Heart left ventricle (tissue), 16 donors: ENCODE measurements at regions not wholly inside any gene's neighbourhood (a gene's known extent, or its start where the extent isn't known, plus 50 kb on each side); places are given as distances from the start of the nearest gene placed in this dataset.

ENCODE experiments used
- ATAC-seq, 4 donors: fragments of 200-7000 bp; cut with Tn5 transposase; one replicate each; pipeline ENCODE4 v1.9.1; 2020 to 2022; ENCODE audit warnings: moderate library complexity in 4 of 4, mild to moderate bottlenecking in 3 of 4, moderate number of reproducible peaks in 1 of 4
- DNase-seq, 5 donors: peaks; one replicate each; pipeline ENCODE4 v3.0.0-alpha.2; 2020
- H3K27ac ChIP-seq, 12 donors: fragments of 200-600 bp; sonication (generic) in 4 of 12; one replicate each; pipeline versions ENCODE4 v1.5.0 to v1.8.0; 2016 to 2022; ENCODE audit warnings: mild to moderate bottlenecking in 2 of 12
- H3K27me3 ChIP-seq, 9 donors: fragments of 200-600 bp; sonication (generic) in 2 of 9; one replicate each; pipeline versions ENCODE4 v1.5.1 to v1.8.0; 2016 to 2022; ENCODE audit warnings: mild to moderate bottlenecking in 3 of 9
- H3K36me3 ChIP-seq, 9 donors: fragments of 200-600 bp; sonication (generic) in 2 of 9; one replicate each; pipeline versions ENCODE4 v1.5.0 to v1.8.0; 2018 to 2022; ENCODE audit warnings: mild to moderate bottlenecking in 2 of 9
- H3K4me1 ChIP-seq, 12 donors: fragments of 200-600 bp; sonication (generic) in 4 of 12; one replicate each; pipeline versions ENCODE4 v1.5.0 to v1.8.0; 2016 to 2022; ENCODE audit warnings: mild to moderate bottlenecking in 3 of 12
- H3K4me3 ChIP-seq, 12 donors: fragments of 200-600 bp; sonication (generic) in 4 of 12; one replicate each; pipeline versions ENCODE4 v1.5.0 to v1.8.0; 2017 to 2022; ENCODE audit warnings: mild to moderate bottlenecking in 9 of 12, moderate library complexity in 4 of 12
- H3K9me3 ChIP-seq, 12 donors: fragments of 200-600 bp; sonication (generic) in 4 of 12; one replicate each; pipeline versions ENCODE4 v1.5.0 to v1.8.0; 2016 to 2022; ENCODE audit warnings: mild to moderate bottlenecking in 1 of 12
- CTCF ChIP-seq, 12 donors: fragments of 200-600 bp; sonication (generic) in 4 of 12; IDR thresholded peaks; one replicate each; pipeline versions ENCODE4 v1.5.0 to v1.8.0; 2018 to 2022; ENCODE audit warnings: antibody characterized with exemption in 12 of 12, mild to moderate bottlenecking in 5 of 12
- POLR2A ChIP-seq, 2 donors: fragments of 450-650 bp; IDR thresholded peaks; one replicate each; pipeline ENCODE4 v1.6.1; 2017; ENCODE audit warnings: antibody characterized with exemption in 2 of 2, mild to moderate bottlenecking in 2 of 2, moderate library complexity in 2 of 2
- WGBS, 4 donors: extraction: QIAGEN DNeasy Blood & Tissue Kit in 2 of 4; methylation state at CpG; one replicate each; pipeline versions ENCODE4 v1.1.5 to v1.1.7; 2013 to 2018; 5-methylcytosine and 5-hydroxymethylcytosine counted together
- intact Hi-C, 10 donors: fragments of 100-400 bp; cut with DNase I; formaldehyde crosslinking; loops; one replicate each; pipeline versions ENCODE4 v1.11.1 to v1.14.2; 2022
- donor health status: ischemic (EF 13 %, LVEDD 7.1; RV severe dilation, severe dysfunction).
- donor health status: healthy with polysubstance abuse.
- donor health status: DM: no; HTN: yes; CAD: no.
- donor health status: DM: no; HTN: no; CAD: no.
- donor health status: ischemic (EF 25% LVEDD 6.9; RV normal size, moderate dysfunction).
- donor health status: ischemic (EF 25% LVEDD 5.7; RV mildly dilated, moderate dysfunction).
- donor health status: healthy.
- donor health status: DM: yes; HTN: yes; CAD: no.
- donor health status: ischemic (EF 35%, LVEDD 5.7; RV mildly dilated, moderate dysfunction).
- donor health status: nonischemic (EF 11% LVEDD 7.7; RV severe dilation, severe dysfunction).
- donor health status: DM: yes; HTN: yes; CAD: no.
- donor health status: PGD.
- donor health status: ischemic (EF 29% LVEDD 5.4; RV normal size, mild dysfunction).
- donor health status: nonischemic (EF 23%, LVEDD 6.1; RV moderate dilation, normal function).

GRCh38 chr20:33916768-33917167 lies 76.9 kb upstream of the RALY start:
- 91 to 92% (median 91%) methylated on average over 2 of the region's 2 CpGs for WGBS, 4 donors
- H3K4me3 ChIP-seq, result no peak overlapping the region
- H3K9me3 ChIP-seq, result no peaks in the 10 kb centered on the region
- ATAC-seq, result no peak
- no peak for TF ChIP-seq POLR2A (IDR thresholded peaks at IDR 0.05)
- TF ChIP-seq CTCF (IDR thresholded peaks at IDR 0.05), result no peak
- no peak overlapping the region for H3K27ac ChIP-seq
- DNase-seq, result no peak
- no peaks in the 10 kb centered on the region for H3K36me3 ChIP-seq
- intact Hi-C loops, result no loop called here
- peaks cover 0 to 5% (median 0%) of the 10 kb centered on the region in 12 donors for H3K4me1 ChIP-seq
- H3K27me3 ChIP-seq, result no peaks in the 10 kb centered on the region

- no peak for ATAC-seq
- H3K36me3 ChIP-seq, result no peaks in the 10 kb centered on the region
- H3K27me3 ChIP-seq, result no peaks in the 10 kb centered on the region
- DNase-seq, result no peak
- TF ChIP-seq CTCF (IDR thresholded peaks at IDR 0.05) (no peak), POLR2A (IDR thresholded peaks at IDR 0.05) (no peak)
- H3K27ac ChIP-seq, result no peak overlapping the region
- intact Hi-C loops, result no loop called here
- H3K4me3 ChIP-seq, result no peak overlapping the region
- peaks cover 0 to 5% (median 0%) of the 10 kb centered on the region in 12 donors for H3K4me1 ChIP-seq
- no peaks in the 10 kb centered on the region for H3K9me3 ChIP-seq
- WGBS, 4 donors, result 59 to 63% (median 63%) methylated on average over 6 of the region's 6 CpGs
These were observed 75.7 kb upstream of the RALY start for GRCh38 chr20:33917831-33918525.

- intact Hi-C loops, result no loop called here
- WGBS, 4 donors, result 93 to 99% (median 96%) methylated on average over 5 of the region's 5 CpGs
- no peaks in the 10 kb centered on the region for H3K9me3 ChIP-seq
- no peaks in the 10 kb centered on the region for H3K27me3 ChIP-seq
- no peak overlapping the region for H3K27ac ChIP-seq
- H3K36me3 ChIP-seq, result no peaks in the 10 kb centered on the region
- H3K4me1 ChIP-seq, result peaks cover 0 to 5% (median 0%) of the 10 kb centered on the region in 12 donors
- DNase-seq (no peak), ATAC-seq (no peak)
- TF ChIP-seq CTCF (IDR thresholded peaks at IDR 0.05) (no peak), POLR2A (IDR thresholded peaks at IDR 0.05) (no peak)
- H3K4me3 ChIP-seq, result no peak overlapping the region
These were observed 75.0 kb upstream of the RALY start for GRCh38 chr20:33918662-33919061.

GRCh38 chr20:33919653-33920052 lies 74.1 kb upstream of the RALY start:
- TF ChIP-seq POLR2A (IDR thresholded peaks at IDR 0.05) (no peak), CTCF (IDR thresholded peaks at IDR 0.05) (no peak)
- 81 to 88% (median 85%) methylated on average over 5 of the region's 5 CpGs for WGBS, 4 donors
- Histone ChIP-seq H3K27me3 (no peaks in the 10 kb centered on the region), H3K9me3 (no peaks in the 10 kb centered on the region), H3K4me3 (no peak overlapping the region), H3K36me3 (no peaks in the 10 kb centered on the region), H3K4me1 (peaks cover 0 to 5% (median 0%) of the 10 kb centered on the region in 12 donors), H3K27ac (no peak overlapping the region)
- intact Hi-C loops, result no loop called here
- DNase-seq, result no peak
- no peak for ATAC-seq
